Retinal pigment epithelial cell (primary cell): ENCODE measurements at regions not wholly inside any gene's neighbourhood (a gene's known extent, or its start where the extent isn't known, plus 50 kb on each side); places are given as distances from the start of the nearest gene placed in this dataset.

Source experiments
- DNase-seq: peaks from one replicate; pipeline ENCODE4 v3.0.0-alpha.2; 2010; ENCODE audit warnings: low read depth
- H3K4me3 ChIP-seq: 2 replicates; pipeline ENCODE4 v1.5.1; 2011; ENCODE audit warnings: mild to moderate bottlenecking, low read length, control low read depth, moderate library complexity
- CTCF ChIP-seq: conservative IDR thresholded peaks from 2 replicates; pipeline ENCODE4 v1.5.1; 2011; ENCODE audit warnings: low read depth, low read length, control low read depth, inconsistent platforms

GRCh38 chr2:16080071-16080470 is 139.7 kb downstream of the MYCN start:
- no peak for TF ChIP-seq CTCF
- H3K4me3 ChIP-seq, result no peak overlapping the region
- DNase-seq, result no peak

GRCh38 chr2:16079637-16080036 is 139.3 kb downstream of the MYCN start:
- H3K4me3 ChIP-seq, result no peak overlapping the region
- no peak for DNase-seq
- no peak for TF ChIP-seq CTCF

GRCh38 chr2:16077601-16078000 is 137.3 kb downstream of the MYCN start:
- no peak for DNase-seq
- H3K4me3 ChIP-seq, result no peak overlapping the region
- TF ChIP-seq CTCF, result no peak

- no peak for TF ChIP-seq CTCF
- DNase-seq, result no peak
- no peak overlapping the region for H3K4me3 ChIP-seq
These were observed 136.6 kb downstream of the MYCN start for GRCh38 chr2:16076911-16077310.

GRCh38 chr2:16075045-16076012 is 135.0 kb downstream of the MYCN start:
- no peak for TF ChIP-seq CTCF
- DNase-seq, result no peak
- H3K4me3 ChIP-seq, result no peak overlapping the region

GRCh38 chr2:16073921-16074425 is 133.6 kb downstream of the MYCN start:
- TF ChIP-seq CTCF, result no peak
- no peak for DNase-seq
- H3K4me3 ChIP-seq, result no peak overlapping the region

- no peak overlapping the region for H3K4me3 ChIP-seq
- no peak for DNase-seq
- TF ChIP-seq CTCF, result no peak
These were observed 133.1 kb downstream of the MYCN start for GRCh38 chr2:16073471-16073870.
